Peyer's patch (tissue), 4 donors: ENCODE measurements at regions not wholly inside any gene's neighbourhood (a gene's known extent, or its start where the extent isn't known, plus 50 kb on each side); places are given as distances from the start of the nearest gene placed in this dataset.

Source experiments
- POLR2A ChIP-seq, 2 donors: fragments of 450-650 bp; IDR thresholded peaks; one replicate each; pipeline ENCODE4 v1.5.1; 2017; ENCODE audit warnings: antibody characterized with exemption in 2 of 2, mild to moderate bottlenecking in 2 of 2, moderate library complexity in 2 of 2
- TF ChIP-seq, protein P1 (sequence below), 6 experiments: fragments of 450-650 bp in 4 of 6; fragments of 200-600 bp in 2 of 6; sonication (generic) in 1 of 6; IDR thresholded peaks; one replicate each; pipeline ENCODE4 v1.5.1; 2017 to 2019; ENCODE audit warnings: antibody characterized with exemption in 6 of 6, mild to moderate bottlenecking in 3 of 6, moderate library complexity in 1 of 6

DNA sequence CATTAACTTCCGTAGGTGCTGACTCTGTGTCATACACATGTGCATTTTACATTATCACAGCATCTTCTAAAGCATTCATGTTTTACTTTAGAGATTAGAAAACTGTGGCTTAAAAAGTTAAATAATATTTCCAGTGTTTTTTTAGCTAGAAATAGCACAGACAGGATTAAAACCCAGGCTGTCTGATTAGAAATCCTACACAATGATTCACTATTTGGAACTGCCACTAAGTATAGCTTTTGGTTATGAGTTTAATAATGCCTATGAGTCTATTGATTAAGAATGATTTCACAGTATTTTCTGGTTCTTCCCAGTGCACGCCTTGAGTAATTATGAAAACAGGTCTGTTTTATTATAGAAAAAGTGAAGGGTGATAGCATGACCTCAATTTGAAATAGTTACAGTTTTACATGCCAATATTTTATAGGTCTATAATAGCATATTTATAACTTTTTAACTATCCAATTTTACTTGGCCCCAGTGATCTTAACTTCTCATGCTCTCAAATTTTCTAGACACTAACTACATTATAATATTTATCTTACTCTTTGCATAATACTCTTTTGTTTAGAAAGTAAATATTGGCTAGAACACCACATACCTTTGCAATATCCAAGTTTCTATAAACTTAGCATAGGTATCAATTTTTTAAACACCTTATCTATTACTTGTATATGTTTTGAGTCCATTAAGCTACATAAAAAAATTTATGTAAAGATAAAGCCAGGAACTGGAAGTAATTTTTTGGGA, 313.2 kb downstream of the RND3 start:
- TF ChIP-seq, protein P1, sequence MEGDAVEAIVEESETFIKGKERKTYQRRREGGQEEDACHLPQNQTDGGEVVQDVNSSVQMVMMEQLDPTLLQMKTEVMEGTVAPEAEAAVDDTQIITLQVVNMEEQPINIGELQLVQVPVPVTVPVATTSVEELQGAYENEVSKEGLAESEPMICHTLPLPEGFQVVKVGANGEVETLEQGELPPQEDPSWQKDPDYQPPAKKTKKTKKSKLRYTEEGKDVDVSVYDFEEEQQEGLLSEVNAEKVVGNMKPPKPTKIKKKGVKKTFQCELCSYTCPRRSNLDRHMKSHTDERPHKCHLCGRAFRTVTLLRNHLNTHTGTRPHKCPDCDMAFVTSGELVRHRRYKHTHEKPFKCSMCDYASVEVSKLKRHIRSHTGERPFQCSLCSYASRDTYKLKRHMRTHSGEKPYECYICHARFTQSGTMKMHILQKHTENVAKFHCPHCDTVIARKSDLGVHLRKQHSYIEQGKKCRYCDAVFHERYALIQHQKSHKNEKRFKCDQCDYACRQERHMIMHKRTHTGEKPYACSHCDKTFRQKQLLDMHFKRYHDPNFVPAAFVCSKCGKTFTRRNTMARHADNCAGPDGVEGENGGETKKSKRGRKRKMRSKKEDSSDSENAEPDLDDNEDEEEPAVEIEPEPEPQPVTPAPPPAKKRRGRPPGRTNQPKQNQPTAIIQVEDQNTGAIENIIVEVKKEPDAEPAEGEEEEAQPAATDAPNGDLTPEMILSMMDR (IDR thresholded peaks at IDR 0.05), result no peak
- TF ChIP-seq POLR2A (IDR thresholded peaks at IDR 0.05), result no peak
